Limb (tissue), 2 donors: ENCODE measurements at regions not wholly inside any gene's neighbourhood (a gene's known extent, or its start where the extent isn't known, plus 50 kb on each side); places are given as distances from the start of the nearest gene placed in this dataset.

Experiments
- DNase-seq, 2 donors: peaks; one replicate each; pipeline ENCODE4 v3.0.0-alpha.2; 2016; ENCODE audit errors: extremely low spot score in 2 of 2

- no peak for DNase-seq
These were observed 263.3 kb downstream of the PTEN start for GRCh38 chr10:88126699-88127098.

DNA sequence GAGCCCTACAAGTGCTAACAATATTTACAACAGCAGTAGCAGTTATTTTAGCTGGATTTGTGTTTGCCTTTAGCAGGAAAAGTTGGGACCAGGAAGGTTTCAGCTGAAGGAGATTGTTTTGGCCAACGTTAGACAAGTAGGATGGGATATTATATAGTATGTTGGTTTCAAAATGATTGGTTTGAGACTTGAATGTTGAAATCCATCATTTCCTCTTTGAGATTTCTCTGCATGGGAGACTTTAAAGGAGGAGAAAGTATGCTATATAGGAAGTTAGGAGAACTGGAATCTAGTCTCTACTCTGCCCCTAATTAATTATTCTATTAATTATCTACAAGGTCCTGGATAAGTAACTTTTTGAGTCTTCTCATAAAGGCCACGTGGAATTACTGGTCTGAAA lies 263.8 kb downstream of the PTEN start:
- no peak for DNase-seq

DNA sequence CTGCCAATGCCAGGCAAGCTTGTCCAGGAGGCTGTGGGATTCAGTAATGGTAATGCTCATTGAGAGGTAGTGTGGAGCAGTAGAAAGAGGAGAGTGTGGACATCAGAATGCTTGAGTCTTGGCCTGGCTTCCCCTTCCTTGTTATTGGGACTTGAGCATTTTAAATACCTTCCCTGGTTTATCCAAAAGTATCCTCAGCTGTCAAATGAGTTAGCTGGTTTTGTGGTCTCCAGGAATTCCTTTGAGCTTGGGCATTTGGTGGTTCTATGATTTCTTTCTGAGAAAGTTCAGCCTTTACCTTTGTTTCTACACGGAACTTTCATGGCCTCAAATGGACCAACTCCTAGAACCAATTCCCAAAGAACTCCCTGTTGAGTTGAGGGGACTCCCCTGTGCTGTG lies 264.3 kb downstream of the PTEN start:
- no peak for DNase-seq

GRCh38 chr10:88129013-88129412 lies 265.6 kb downstream of the PTEN start:
- no peak for DNase-seq

- no peak for DNase-seq
These were observed 267.5 kb downstream of the PTEN start for GRCh38 chr10:88130912-88131311.

- DNase-seq = peak; percentile 18 to 50
These were observed 268.2 kb downstream of the PTEN start for GRCh38 chr10:88131511-88132139.

GRCh38 chr10:88136712-88137111 lies 273.3 kb downstream of the PTEN start:
- DNase-seq = no peak

DNA sequence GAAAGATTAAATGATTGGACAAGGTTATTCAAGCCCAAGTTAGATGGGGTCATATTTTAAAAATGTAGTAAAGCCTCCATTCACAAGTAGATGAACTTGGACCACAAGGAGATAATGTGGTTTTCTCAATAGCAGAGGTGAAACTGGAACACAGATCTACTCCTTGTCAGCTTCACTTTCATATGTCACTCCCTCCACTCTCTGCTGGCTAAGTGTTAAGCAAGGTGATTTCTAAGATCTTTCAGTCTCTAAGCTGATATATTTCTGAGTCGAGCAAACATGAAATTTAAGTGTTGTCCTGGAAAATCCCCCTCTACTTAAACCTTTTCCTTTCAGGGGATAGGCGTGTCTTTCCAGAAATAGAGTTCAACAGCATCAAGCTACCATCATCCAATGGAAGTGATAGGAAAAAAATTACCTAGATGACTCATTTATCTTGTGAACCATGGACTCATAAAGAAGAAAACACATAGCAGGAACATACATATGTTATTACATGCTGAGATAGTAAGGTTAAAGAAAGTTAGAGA lies 275.0 kb downstream of the PTEN start:
- no peak for DNase-seq

GRCh38 chr10:88147000-88147798 lies 283.8 kb downstream of the PTEN start:
- no peak for DNase-seq

DNA sequence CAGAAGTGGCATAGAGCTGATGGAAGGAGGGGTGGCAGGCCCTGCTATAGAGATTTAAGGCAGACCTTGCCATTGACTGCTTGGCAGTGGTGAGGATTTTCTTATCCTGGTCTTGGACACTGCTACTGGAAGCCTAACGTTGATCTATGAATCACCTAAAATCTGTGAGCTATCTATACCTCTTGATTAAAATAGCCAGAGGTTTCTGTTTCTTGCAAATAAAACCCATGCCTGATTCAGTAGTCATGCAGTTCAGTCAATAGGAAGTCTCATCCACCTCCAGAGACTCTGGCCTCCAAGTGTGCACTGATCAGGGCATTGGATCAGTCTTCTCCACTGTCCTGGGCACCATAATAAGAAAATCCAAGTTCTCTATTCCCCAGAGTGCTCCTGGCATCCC lies 286.5 kb downstream of the PTEN start:
- no peak for DNase-seq

DNA sequence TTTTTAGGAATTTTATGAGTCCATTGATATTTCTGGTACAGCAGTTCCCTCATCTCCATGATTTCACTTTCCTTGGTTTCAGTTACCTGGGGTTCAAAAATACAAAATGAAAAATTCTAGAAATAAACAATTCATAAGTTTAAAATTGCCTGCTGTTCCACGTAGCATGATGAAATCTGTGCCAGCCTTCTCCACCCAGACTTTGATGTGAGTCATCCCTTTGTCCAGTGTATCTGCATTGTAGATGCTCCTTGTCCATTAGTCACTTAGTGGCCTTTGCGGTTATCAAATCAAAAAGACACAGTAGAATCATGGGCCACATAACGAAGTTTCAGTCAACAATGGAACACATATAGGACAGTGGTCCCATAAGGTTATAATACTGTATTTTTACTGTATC lies 286.9 kb downstream of the PTEN start:
- DNase-seq = no peak

DNA sequence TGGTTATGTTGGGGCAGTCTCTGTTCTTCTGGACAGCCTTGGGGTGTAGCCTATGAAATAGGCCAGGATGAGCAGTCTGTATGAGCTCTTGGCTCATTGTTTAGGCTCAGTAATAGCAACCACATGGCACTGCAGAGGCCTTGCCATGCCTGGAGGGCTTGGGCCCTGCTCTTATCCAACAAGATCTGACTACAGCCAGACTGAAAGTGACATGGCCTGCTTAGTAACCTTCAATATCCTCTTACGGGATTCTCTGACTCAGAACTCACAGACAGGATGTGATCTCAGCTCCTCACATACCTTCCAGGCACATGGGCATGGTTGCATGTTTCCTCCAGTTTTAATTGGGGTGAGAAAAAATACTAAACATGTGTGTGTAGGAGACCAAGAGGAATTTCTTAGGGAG lies 289.3 kb downstream of the PTEN start:
- DNase-seq = no peak

- no peak for DNase-seq
These were observed 291.3 kb downstream of the PTEN start for GRCh38 chr10:88154596-88155250.

DNA sequence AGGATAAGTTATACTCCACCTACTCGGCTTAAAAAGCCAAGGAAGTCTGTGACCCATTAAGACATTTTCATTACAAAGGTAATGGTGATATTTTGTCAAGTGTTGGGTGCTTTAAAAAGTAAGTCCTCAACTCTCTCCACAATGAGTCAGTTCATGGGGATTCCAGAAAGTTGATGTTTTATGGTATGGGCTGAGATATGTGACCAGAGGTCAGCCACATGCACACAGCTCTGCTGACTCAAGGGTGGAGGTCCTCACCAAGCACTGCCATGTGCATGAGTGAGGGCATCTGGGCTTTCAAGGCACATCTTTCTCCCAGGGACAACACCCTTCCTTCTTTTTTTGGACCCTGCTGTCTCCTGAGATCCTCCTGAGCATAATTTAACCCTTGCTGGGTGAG lies 292.9 kb downstream of the PTEN start:
- DNase-seq = no peak

DNA sequence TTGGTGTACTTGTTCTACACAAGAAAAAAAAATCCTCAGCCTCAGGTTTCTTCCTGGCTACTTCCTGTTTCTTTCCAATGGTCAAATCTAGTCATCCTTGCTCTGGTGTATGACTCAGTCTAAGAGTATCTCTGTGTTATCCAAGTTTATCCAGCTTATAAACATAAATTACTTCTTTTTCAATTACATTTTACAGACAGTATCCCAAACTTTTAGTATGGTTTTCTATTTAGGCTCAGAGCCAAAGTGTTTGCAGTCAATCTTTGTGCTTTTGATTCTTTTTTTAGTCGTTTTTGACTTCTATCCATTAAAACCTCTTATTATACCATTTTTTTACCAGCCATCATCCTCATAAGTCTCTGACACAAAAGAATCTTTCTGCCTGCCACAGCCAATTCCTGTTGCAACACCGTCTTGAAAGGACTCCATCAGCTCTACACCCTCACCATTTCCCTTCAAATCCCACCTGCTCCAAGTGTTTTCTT lies 294.6 kb downstream of the PTEN start:
- peak in 1 of 2 donors; percentile 16 for DNase-seq

GRCh38 chr10:88158526-88159122 lies 295.2 kb downstream of the PTEN start:
- no peak for DNase-seq

- DNase-seq = no peak
These were observed 295.9 kb downstream of the PTEN start for GRCh38 chr10:88159127-88159829.

DNA sequence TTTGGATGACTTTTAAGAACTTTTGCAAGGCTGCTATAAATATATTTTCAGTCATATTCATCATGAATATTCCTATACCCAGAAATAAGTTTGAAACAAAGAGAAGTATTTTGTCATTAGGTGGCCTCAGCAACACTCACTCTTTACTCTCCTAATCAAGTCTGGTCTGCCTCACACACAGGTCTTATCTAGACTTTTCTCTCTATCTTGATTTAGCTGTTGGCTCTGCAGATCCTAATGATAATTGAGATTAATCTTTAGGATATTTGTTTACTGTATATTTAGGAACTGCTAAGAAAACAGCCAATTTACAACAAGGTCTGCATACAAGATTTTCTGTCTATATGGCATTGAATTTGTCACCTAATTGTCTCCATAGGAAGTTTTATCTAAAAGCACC lies 297.6 kb downstream of the PTEN start:
- no peak for DNase-seq

DNA sequence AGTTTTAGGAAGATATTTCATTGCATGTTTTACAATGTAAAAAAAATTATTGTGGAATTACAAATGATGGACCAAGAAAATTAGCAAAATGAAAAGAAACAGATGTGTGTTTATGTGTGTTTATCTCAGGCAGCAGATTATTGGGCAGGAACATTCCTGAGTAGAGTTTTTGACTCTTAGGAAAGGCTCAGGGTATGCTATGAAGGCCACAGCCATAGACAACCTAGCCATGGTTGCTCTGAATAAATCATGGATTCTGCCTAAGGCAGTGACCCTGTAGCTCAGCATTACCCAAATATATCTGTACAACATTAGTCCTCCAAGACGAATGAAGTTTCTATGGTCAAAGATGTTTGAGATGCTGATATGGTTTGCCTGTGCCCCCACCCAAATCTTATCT lies 298.3 kb downstream of the PTEN start:
- no peak for DNase-seq

- no peak for DNase-seq
These were observed 299.4 kb downstream of the PTEN start for GRCh38 chr10:88162852-88163251.

DNA sequence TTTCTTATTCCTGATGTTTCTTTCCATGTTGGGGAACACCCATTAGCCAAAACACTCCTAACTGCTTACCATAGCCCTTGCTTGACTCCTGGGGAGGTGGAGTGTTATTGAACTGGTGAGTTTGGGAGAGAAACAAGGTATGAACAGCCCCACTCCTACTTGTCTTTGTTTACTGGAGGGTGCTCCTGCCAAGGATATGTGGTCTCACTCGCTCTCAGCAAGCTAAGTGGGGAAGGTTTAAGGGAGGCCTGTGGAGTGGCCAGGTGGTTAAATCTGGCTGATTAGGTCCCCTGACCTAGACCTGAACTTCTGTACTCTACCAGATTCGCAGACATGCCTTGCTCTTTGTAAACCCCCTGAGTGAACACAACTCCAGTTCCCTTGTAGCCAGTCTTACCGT lies 300.1 kb downstream of the PTEN start:
- no peak for DNase-seq
